H1 (cell line): ENCODE measurements at regions not wholly inside any gene's neighbourhood (a gene's known extent, or its start where the extent isn't known, plus 50 kb on each side); places are given as distances from the start of the nearest gene placed in this dataset.

Source experiments
- HDAC6 ChIP-seq: IDR thresholded peaks from one replicate; pipeline ENCODE4 v1.7.1; 2012; ENCODE audit warnings: low read depth, mild to moderate bottlenecking, inconsistent platforms, low read length, moderate library complexity
- TF ChIP-seq, protein P1 (sequence below): fragments of 300-600 bp; sonication (generic); IDR thresholded peaks from 2 replicates; pipeline ENCODE4 v1.7.1; 2012; ENCODE audit warnings: low read length, moderate library complexity, mild to moderate bottlenecking, inconsistent platforms; ENCODE audit not compliant: insufficient replicate concordance

DNA sequence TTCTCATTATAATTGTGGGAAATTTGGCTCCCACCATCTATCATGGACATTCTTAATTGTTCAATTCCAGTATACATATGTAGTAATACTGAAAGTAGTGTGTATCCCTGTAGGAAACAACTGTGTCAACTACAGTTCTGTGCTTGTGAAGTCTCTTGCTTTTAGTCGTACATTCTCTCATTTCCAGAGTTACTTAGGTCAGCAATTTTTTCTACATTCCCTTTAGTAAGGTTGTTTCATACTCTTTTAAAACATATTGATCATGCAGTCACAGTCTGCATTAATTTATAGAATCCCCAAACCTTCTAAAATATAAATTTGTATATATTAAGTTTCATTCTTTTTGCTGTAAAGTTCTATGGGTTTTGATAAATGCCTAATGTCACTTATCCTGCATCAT is 289.2 kb upstream of the PCDH10 start (continued):
- TF ChIP-seq, protein P1, sequence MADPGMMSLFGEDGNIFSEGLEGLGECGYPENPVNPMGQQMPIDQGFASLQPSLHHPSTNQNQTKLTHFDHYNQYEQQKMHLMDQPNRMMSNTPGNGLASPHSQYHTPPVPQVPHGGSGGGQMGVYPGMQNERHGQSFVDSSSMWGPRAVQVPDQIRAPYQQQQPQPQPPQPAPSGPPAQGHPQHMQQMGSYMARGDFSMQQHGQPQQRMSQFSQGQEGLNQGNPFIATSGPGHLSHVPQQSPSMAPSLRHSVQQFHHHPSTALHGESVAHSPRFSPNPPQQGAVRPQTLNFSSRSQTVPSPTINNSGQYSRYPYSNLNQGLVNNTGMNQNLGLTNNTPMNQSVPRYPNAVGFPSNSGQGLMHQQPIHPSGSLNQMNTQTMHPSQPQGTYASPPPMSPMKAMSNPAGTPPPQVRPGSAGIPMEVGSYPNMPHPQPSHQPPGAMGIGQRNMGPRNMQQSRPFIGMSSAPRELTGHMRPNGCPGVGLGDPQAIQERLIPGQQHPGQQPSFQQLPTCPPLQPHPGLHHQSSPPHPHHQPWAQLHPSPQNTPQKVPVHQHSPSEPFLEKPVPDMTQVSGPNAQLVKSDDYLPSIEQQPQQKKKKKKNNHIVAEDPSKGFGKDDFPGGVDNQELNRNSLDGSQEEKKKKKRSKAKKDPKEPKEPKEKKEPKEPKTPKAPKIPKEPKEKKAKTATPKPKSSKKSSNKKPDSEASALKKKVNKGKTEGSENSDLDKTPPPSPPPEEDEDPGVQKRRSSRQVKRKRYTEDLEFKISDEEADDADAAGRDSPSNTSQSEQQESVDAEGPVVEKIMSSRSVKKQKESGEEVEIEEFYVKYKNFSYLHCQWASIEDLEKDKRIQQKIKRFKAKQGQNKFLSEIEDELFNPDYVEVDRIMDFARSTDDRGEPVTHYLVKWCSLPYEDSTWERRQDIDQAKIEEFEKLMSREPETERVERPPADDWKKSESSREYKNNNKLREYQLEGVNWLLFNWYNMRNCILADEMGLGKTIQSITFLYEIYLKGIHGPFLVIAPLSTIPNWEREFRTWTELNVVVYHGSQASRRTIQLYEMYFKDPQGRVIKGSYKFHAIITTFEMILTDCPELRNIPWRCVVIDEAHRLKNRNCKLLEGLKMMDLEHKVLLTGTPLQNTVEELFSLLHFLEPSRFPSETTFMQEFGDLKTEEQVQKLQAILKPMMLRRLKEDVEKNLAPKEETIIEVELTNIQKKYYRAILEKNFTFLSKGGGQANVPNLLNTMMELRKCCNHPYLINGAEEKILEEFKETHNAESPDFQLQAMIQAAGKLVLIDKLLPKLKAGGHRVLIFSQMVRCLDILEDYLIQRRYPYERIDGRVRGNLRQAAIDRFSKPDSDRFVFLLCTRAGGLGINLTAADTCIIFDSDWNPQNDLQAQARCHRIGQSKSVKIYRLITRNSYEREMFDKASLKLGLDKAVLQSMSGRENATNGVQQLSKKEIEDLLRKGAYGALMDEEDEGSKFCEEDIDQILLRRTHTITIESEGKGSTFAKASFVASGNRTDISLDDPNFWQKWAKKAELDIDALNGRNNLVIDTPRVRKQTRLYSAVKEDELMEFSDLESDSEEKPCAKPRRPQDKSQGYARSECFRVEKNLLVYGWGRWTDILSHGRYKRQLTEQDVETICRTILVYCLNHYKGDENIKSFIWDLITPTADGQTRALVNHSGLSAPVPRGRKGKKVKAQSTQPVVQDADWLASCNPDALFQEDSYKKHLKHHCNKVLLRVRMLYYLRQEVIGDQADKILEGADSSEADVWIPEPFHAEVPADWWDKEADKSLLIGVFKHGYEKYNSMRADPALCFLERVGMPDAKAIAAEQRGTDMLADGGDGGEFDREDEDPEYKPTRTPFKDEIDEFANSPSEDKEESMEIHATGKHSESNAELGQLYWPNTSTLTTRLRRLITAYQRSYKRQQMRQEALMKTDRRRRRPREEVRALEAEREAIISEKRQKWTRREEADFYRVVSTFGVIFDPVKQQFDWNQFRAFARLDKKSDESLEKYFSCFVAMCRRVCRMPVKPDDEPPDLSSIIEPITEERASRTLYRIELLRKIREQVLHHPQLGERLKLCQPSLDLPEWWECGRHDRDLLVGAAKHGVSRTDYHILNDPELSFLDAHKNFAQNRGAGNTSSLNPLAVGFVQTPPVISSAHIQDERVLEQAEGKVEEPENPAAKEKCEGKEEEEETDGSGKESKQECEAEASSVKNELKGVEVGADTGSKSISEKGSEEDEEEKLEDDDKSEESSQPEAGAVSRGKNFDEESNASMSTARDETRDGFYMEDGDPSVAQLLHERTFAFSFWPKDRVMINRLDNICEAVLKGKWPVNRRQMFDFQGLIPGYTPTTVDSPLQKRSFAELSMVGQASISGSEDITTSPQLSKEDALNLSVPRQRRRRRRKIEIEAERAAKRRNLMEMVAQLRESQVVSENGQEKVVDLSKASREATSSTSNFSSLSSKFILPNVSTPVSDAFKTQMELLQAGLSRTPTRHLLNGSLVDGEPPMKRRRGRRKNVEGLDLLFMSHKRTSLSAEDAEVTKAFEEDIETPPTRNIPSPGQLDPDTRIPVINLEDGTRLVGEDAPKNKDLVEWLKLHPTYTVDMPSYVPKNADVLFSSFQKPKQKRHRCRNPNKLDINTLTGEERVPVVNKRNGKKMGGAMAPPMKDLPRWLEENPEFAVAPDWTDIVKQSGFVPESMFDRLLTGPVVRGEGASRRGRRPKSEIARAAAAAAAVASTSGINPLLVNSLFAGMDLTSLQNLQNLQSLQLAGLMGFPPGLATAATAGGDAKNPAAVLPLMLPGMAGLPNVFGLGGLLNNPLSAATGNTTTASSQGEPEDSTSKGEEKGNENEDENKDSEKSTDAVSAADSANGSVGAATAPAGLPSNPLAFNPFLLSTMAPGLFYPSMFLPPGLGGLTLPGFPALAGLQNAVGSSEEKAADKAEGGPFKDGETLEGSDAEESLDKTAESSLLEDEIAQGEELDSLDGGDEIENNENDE, result no peak
- no peak for TF ChIP-seq HDAC6
